ENCODE measurements at regions not wholly inside any gene's neighbourhood (a gene's known extent, or its start where the extent isn't known, plus 50 kb on each side); places are given as distances from the start of the nearest gene placed in this dataset.

GRCh38 chr10:45061982-45062381, 61.3 kb downstream of the ZNF22 start:
- no peak overlapping the region for H2BK120ac ChIP-seq (ENCODE audit: low read depth, low read length)
- H2BK20ac ChIP-seq (ENCODE audit: low read depth, low read length) = no peak overlapping the region
- H3K23ac ChIP-seq (ENCODE audit: low read depth, low read length) = no peak overlapping the region
- no peak overlapping the region for H3K27ac ChIP-seq (ENCODE audit: insufficient read depth, low read length)
- no peak overlapping the region for H2AFZ ChIP-seq (replicated peaks; ENCODE audit: low read length, poor library complexity)
- TF ChIP-seq CEBPB (IDR thresholded peaks at IDR 0.05; ENCODE audit: low read depth, low read length) = no peak
- TF ChIP-seq SMC3 (IDR thresholded peaks at IDR 0.05; ENCODE audit: low read depth, low read length) = no peak
- TF ChIP-seq BHLHE40 (IDR thresholded peaks at IDR 0.05; ENCODE audit: low read depth, low read length) = no peak
- no peak for TF ChIP-seq RFX5 (IDR thresholded peaks at IDR 0.05; ENCODE audit: low read depth, low read length)
- TF ChIP-seq ELK1 (IDR thresholded peaks at IDR 0.05; ENCODE audit: borderline replicate concordance, low read depth, low read length) = no peak
- no peak for TF ChIP-seq CTCF (conservative IDR thresholded peaks at IDR 0.05; ENCODE audit: low read depth, low read length)
- no peak overlapping the region for H3K4ac ChIP-seq (ENCODE audit: low read depth, low read length)
- no peak overlapping the region for H3K56ac ChIP-seq (ENCODE audit: extremely low read depth, insufficient read depth, low read length)
- CTCF ChIA-PET = no interaction called here
- no CpG with 5 or more reads among the region's 8 CpGs for WGBS, 2 experiments (ENCODE audit: extremely low coverage in 2 of 2, insufficient read length in 1 of 2)
- H3K36me3 ChIP-seq (ENCODE audit: control insufficient read depth, insufficient read depth, low read length) = no peaks in the 10 kb centered on the region
- in situ Hi-C loops (cut with MboI; ENCODE audit: low sequenced_read_pairs) = no loop called here
- no peak overlapping the region for H3K18ac ChIP-seq (ENCODE audit: low read depth, low read length)
- no peaks in the 10 kb centered on the region for H3K9me3 ChIP-seq (ENCODE audit: control insufficient read depth, insufficient read depth, low read length)
- dilution Hi-C loops (cut with HindIII; ENCODE audit: low sequenced_read_pairs, unreplicated experiment) = no loop called here
- no TSS peak for BruUV-seq (replicated peaks)
- H3K9me1 ChIP-seq (ENCODE audit: insufficient read depth, low read length) = no peaks in the 10 kb centered on the region
- H2AK5ac ChIP-seq (ENCODE audit: low read depth, low read length) = no peak overlapping the region
- H3K79me1 ChIP-seq (ENCODE audit: low read depth in 1 of 2, low read length in 2 of 2) = no peaks in the 10 kb centered on the region
- H3K4me2 ChIP-seq (ENCODE audit: low read depth, low read length) = no peak overlapping the region
- no peak overlapping the region for H2BK5ac ChIP-seq (ENCODE audit: low read depth, low read length, poor library complexity, severe bottlenecking)
- H4K91ac ChIP-seq (ENCODE audit: insufficient read depth, low read depth, low read length) = no peak overlapping the region
- no peak overlapping the region for H3K4me3 ChIP-seq (ENCODE audit: insufficient read depth, low read depth, low read length)
- ATAC-seq (ENCODE audit: low read depth) (no peak), DNase-seq (no peak)
- H2AK9ac ChIP-seq (replicated peaks; ENCODE audit: low read depth, low read length, poor library complexity) = no peak overlapping the region
- no peak overlapping the region for H3K9ac ChIP-seq (ENCODE audit: low read depth, low read length)
- no peaks in the 10 kb centered on the region for H3K4me1 ChIP-seq (ENCODE audit: control insufficient read depth, insufficient read depth, low read length)
- no peaks in the 10 kb centered on the region for H4K20me1 ChIP-seq (ENCODE audit: insufficient read depth, low read length)
- no peak overlapping the region for H3K14ac ChIP-seq (replicated peaks; ENCODE audit: low read depth, low read length)
- POLR2A ChIA-PET (ENCODE audit: unreplicated experiment) = no interaction called here
- H4K5ac ChIP-seq (ENCODE audit: low read depth, low read length) = no peak overlapping the region
- H3K27me3 ChIP-seq (ENCODE audit: control insufficient read depth, insufficient read depth, low read length) = no peaks in the 10 kb centered on the region
- H4K8ac ChIP-seq (ENCODE audit: low read depth in 2 of 2, low read length in 2 of 2) = no peak overlapping the region
- no peak overlapping the region for H2BK15ac ChIP-seq (ENCODE audit: low read depth, low read length)
- intact Hi-C loops (cut with micrococcal nuclease) = no loop called here
